ENCODE measurements at regions not wholly inside any gene's neighbourhood (a gene's known extent, or its start where the extent isn't known, plus 50 kb on each side); places are given as distances from the start of the nearest gene placed in this dataset.
"Not testable (repeated sequence)": the region's sequence is repeated elsewhere in the genome, so short reads cannot be mapped to it uniquely, and the experiment has no call there.

GRCh38 chr2:132068407-132068806, 93.3 kb downstream of the ANKRD30BL start:
- not testable (repeated sequence) for H3K27ac Mint-ChIP-seq (ENCODE audit: unreplicated experiment); H3K27me3 Mint-ChIP-seq (ENCODE audit: low read depth); H3K4me3 Mint-ChIP-seq; H3K9me3 Mint-ChIP-seq; H3K4me1 Mint-ChIP-seq; DNase-seq (ENCODE audit: low read depth, low spot score); H3K36me3 Mint-ChIP-seq (ENCODE audit: low read depth)

- DNase-seq (ENCODE audit: low read depth, low spot score); H3K4me1 Mint-ChIP-seq; H3K27ac Mint-ChIP-seq (ENCODE audit: unreplicated experiment); H3K4me3 Mint-ChIP-seq; H3K9me3 Mint-ChIP-seq; H3K27me3 Mint-ChIP-seq (ENCODE audit: low read depth); H3K36me3 Mint-ChIP-seq (ENCODE audit: low read depth): not testable (repeated sequence)
Measured at GRCh38 chr2:132065391-132065790, 96.4 kb downstream of the ANKRD30BL start.

- DNase-seq (ENCODE audit: low read depth, low spot score); H3K27ac Mint-ChIP-seq (ENCODE audit: unreplicated experiment); H3K36me3 Mint-ChIP-seq (ENCODE audit: low read depth); H3K4me1 Mint-ChIP-seq; H3K9me3 Mint-ChIP-seq; H3K4me3 Mint-ChIP-seq: not testable (repeated sequence)
- H3K27me3 Mint-ChIP-seq (ENCODE audit: low read depth), result peaks cover 37% of the 10 kb centered on the region
Measured at GRCh38 chr2:132039609-132040236, 122.0 kb downstream of the ANKRD30BL start.

- not testable (repeated sequence) for H3K4me1 Mint-ChIP-seq; DNase-seq (ENCODE audit: low read depth, low spot score); H3K9me3 Mint-ChIP-seq; H3K36me3 Mint-ChIP-seq (ENCODE audit: low read depth)
- peaks cover 35% of the 10 kb centered on the region for H3K27me3 Mint-ChIP-seq (ENCODE audit: low read depth)
- peak overlapping the region; percentile 59 for H3K27ac Mint-ChIP-seq (ENCODE audit: unreplicated experiment)
- H3K4me3 Mint-ChIP-seq, result peak overlapping the region; percentile 93
Measured at GRCh38 chr2:132038883-132039235, 122.9 kb downstream of the ANKRD30BL start.

GRCh38 chr2:132038179-132038882, 123.4 kb downstream of the ANKRD30BL start:
- Mint-ChIP-seq H3K4me1 (peaks cover 7% of the 10 kb centered on the region), H3K27me3 (ENCODE audit: low read depth) (peaks cover 30% of the 10 kb centered on the region), H3K27ac (ENCODE audit: unreplicated experiment) (peak overlapping the region; percentile 69), H3K9me3 (peaks cover 2% of the 10 kb centered on the region), H3K36me3 (ENCODE audit: low read depth) (peaks cover 4% of the 10 kb centered on the region), H3K4me3 (peak overlapping the region; percentile 93)
- TF ChIP-seq CTCF (conservative IDR thresholded peaks at IDR 0.05), result no peak
- peak; percentile 35 for DNase-seq (ENCODE audit: low read depth, low spot score)

- DNase-seq (ENCODE audit: low read depth, low spot score), result peak; percentile 54
- H3K4me3 Mint-ChIP-seq, result peak overlapping the region; percentile 93
- peak overlapping the region; percentile 69 for H3K27ac Mint-ChIP-seq (ENCODE audit: unreplicated experiment)
- peaks cover 7% of the 10 kb centered on the region for H3K4me1 Mint-ChIP-seq
- H3K9me3 Mint-ChIP-seq, result no peaks in the 10 kb centered on the region
- H3K36me3 Mint-ChIP-seq (ENCODE audit: low read depth), result peaks cover 2% of the 10 kb centered on the region
- peaks cover 26% of the 10 kb centered on the region for H3K27me3 Mint-ChIP-seq (ENCODE audit: low read depth)
- TF ChIP-seq CTCF (conservative IDR thresholded peaks at IDR 0.05), result no peak
Measured at GRCh38 chr2:132037527-132038178, 124.1 kb downstream of the ANKRD30BL start.

- Mint-ChIP-seq H3K4me3 (no peak overlapping the region), H3K9me3 (no peaks in the 10 kb centered on the region), H3K27me3 (ENCODE audit: low read depth) (peaks cover 9% of the 10 kb centered on the region), H3K36me3 (ENCODE audit: low read depth) (no peaks in the 10 kb centered on the region), H3K4me1 (peaks cover 7% of the 10 kb centered on the region), H3K27ac (ENCODE audit: unreplicated experiment) (no peak overlapping the region)
- DNase-seq (ENCODE audit: low read depth, low spot score), result no peak
- TF ChIP-seq CTCF (conservative IDR thresholded peaks at IDR 0.05), result no peak
Measured at GRCh38 chr2:132034646-132035045, 127.1 kb downstream of the ANKRD30BL start.
